Effector CD4-positive, alpha-beta T cell (primary cell): ENCODE measurements at regions not wholly inside any gene's neighbourhood (a gene's known extent, or its start where the extent isn't known, plus 50 kb on each side); places are given as distances from the start of the nearest gene placed in this dataset.

Experiments
- DNase-seq: peaks from one replicate; pipeline ENCODE4 v3.0.0-alpha.2; 2020

DNA sequence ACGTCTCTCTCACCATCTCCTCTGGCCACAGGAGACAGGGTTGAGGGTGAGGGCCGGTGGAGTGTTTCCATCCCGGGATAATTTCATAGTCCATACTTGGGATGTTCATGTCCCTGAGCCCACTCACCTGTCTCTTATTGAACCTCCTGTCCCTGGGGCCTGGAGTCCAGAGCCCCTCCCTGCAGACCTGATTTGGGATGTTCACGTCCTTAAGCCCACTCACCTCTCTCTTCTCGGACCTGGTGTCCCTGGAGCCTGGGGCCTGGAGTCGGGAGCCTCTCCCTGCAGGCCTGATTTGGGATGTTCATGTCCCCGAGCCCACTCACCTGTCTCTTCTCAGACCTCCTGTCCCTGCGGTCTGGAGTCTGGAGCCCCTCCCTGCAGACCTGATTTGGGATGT lies 868.2 kb downstream of the BRD1 start:
- DNase-seq, result no peak

- DNase-seq, result no peak
Observed at GRCh38 chr22:48957987-48958321, 869.7 kb downstream of the BRD1 start.

DNA sequence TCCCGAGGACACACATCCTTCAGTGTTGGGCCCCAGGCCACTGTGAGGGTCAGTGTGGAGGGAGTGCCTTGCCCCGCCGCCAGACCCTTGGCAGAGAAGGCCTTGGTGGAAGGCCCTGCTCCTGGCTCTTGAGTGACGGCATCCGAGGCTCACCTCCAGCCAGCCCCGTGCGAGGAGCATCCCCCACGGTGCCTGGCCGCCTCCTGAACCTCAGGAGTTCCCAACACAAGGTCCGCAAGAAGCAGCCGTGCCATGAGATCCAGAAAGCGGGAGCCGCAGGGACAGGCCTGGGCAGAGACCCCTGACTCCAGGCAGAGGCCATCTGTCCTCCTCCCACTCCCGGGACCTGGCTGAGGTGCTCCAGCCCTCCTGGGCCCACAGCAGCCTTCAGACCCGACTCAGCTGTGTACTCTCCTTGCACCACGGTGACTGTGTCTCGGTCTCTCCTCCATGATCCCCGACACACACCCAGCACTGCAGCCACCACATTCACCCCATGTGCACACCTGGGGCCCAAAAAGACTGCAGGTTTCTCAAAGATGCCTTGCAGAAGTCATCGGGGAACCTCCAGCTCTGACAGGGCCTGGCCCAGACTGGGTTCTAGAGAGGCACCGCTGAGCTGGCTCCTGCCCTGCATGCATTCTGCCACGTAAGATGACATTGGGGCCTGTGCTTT lies 870.2 kb downstream of the BRD1 start:
- DNase-seq, result no peak

GRCh38 chr22:48955351-48956311 lies 872.0 kb downstream of the BRD1 start:
- no peak for DNase-seq

- no peak for DNase-seq
Observed at GRCh38 chr22:48954781-48955311, 872.8 kb downstream of the BRD1 start.

- no peak for DNase-seq
Observed at GRCh38 chr22:48953830-48954229, 873.8 kb downstream of the BRD1 start.

DNA sequence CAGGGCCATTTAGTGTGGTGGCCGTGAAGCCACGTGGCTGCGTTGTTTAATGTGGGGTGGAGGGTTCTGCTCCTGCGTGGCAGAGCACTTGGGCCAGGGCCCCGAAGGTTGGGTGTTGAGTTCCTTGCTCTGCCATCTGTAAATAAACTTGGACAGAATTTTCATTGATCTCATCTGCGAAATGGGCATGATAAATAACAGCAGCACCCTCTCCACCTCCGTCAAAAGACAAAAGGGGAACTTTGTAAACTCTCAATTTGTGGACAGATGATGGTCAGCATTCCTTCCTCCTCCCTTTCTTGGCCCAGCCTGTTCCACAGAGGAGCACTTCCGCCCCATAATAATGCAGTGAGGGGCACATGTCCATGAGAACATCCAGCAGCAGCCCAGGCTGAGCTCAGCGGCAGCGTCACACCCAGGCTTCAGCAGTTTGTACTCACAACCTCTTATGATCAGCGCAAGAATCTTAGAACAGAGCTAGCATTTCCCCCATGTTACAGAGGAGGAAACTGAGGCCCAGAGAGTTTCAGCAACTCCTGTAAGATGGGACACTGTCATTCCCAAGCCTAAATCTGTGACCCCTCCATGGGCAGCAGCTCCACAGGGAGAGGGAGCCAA lies 874.5 kb downstream of the BRD1 start:
- no peak for DNase-seq

- no peak for DNase-seq
Observed at GRCh38 chr22:48952256-48953102, 875.2 kb downstream of the BRD1 start.

DNA sequence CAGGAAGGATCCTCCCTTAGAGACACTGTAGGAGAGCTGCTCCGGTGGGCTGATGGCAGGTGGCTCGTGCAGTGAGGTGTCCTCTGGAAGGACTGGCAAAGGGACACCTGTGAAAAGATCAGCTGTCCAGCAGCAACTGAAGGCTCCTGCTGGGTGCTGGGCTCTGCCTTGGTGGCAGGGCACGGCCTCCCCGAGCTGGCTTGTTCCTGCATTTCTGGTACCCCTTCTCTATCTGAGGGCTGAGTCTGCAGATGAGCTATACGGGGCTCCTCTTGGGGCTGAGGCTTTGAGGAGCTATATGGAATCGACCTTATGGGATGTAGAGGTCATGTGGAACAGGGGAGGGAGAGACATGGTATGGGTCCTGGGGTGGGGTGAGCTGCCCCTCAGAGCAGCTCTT lies 875.8 kb downstream of the BRD1 start:
- no peak for DNase-seq

GRCh38 chr22:48950151-48950915 lies 877.3 kb downstream of the BRD1 start:
- DNase-seq, result no peak

DNA sequence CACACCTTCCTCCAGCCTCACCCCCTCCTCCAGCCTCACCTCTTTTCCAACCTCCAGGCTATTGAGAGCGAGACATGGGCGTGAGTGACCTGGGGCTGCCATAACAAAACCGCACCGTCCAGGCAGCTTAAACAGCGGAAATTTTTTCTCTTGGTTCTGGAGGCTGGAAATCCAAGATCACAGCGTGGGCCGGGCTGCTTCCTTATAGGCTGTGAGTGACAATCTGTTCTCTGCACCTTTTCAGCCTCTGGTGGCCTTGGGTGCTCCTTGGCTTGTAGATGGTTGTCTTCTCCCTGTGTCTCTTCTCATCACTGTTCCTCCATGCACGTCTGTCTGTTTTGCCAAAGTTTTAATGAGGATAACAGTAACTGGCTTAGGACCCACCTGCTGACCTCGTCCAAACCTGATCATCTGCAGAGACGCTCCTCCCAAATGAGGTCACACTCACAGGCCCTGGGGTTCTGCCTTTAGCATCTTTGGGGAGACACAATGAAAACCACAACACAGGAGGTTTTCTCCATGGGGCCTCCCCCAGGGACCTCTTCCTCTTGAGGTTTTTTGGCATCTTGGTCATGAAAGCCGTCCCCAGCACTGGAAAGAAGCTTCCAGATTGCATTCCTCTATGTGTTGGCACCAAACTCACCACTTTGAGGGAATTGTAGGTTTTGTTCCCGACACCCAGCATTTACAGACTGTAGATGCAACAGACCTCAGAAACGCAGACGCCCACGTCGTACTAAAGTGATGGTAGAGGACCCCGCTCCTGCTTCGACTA lies 878.1 kb downstream of the BRD1 start:
- DNase-seq, result no peak

DNA sequence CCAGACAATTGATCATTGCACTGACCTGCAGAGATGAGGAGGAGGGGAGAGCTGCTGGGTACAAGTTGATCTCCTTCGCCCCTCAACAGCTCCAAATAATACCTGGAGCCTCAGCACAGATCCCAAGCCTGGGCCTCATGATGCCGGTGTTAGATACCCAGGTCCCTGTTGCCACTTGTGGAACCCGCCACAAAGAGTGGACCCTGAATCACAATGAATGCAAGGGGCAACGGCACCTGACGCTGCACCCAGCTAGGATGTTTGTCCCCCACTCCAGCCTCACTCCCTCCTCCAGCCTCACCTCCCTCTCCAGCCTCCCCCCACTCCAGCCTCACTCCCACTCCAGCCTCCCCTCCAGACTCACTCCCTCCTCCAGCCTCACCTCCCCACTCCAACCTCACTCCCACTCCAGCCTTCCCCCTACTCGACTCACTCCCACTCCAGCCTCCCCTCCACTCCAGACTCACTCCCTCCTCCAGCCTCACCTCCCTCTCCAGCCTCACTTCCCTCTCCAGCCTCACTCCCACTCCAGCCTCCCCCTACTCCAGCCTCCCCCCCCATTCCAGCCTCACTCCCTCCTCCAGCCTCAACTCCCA lies 879.0 kb downstream of the BRD1 start:
- no peak for DNase-seq

- no peak for DNase-seq
Observed at GRCh38 chr22:48947636-48948035, 880.0 kb downstream of the BRD1 start.

GRCh38 chr22:48945621-48946458 lies 881.8 kb downstream of the BRD1 start:
- DNase-seq, result no peak

- no peak for DNase-seq
Observed at GRCh38 chr22:48944751-48945620, 882.7 kb downstream of the BRD1 start.

- no peak for DNase-seq
Observed at GRCh38 chr22:48944433-48944750, 883.3 kb downstream of the BRD1 start.

DNA sequence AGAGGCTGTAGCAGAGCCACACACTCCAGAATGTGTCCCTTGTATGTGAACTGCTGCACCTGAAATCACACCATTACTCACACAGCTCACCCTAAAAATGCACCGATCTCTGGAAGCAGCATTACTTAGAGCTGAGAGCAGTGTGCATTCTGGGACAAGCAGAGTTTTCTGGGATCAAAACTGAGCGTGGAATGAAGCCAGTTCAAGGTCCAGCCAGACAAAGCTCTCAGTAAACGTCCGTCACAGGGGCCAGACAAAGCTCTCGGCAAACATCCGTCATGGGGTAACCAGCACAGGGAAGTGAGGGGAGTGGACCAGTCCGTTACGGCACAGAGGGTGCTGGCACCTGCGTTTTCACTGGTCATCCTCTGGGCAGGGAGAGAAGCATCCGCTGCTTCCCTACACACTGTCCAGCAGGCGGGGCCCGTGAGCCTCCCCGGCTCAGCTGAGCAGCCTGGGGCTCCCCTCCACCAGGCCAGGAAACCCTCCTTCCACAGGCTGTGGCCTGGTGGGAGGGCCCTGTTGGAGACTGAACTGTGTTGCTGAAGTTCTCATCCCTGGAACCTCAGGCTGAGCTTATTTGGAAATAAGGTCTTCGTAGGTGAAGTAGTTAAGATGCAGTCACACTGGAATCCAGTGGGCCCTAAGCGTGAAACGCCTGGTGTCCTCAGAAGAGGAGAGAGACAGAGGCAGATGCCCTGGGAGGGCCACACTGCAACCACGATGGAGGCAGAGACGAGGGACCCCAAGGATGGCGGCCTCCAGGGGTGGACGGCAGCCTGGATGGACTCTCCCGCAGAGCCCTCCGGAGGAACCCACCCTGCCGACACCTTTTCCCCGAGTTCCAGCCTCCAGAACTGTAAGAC lies 883.9 kb downstream of the BRD1 start:
- no peak for DNase-seq
